ENCODE measurements at regions not wholly inside any gene's neighbourhood (a gene's known extent, or its start where the extent isn't known, plus 50 kb on each side); places are given as distances from the start of the nearest gene placed in this dataset.
"Not testable (repeated sequence)": the region's sequence is repeated elsewhere in the genome, so short reads cannot be mapped to it uniquely, and the experiment has no call there.

DNA sequence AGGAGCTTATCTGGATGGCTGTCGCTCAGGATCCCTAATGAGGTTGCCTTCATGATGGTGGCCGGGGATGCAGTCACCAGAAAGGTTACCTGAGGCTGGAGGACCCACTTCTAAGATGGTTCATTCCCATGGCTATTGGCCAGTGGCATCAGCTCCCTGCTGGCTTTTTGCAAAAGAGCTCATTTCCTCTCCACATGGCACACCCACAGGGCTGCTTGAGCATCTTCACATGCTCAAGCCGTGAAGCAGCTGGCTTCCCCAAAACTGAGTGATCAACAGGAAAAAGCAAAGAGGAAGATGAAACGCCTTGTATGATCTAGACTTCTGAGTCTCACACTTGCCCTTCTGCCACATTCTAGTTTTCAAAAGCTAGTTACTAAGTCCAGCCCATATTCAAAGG, 124.6 kb upstream of the CXADR start:
- DNase-seq (ENCODE audit: low read depth in 2 of 2), result no peak

DNA sequence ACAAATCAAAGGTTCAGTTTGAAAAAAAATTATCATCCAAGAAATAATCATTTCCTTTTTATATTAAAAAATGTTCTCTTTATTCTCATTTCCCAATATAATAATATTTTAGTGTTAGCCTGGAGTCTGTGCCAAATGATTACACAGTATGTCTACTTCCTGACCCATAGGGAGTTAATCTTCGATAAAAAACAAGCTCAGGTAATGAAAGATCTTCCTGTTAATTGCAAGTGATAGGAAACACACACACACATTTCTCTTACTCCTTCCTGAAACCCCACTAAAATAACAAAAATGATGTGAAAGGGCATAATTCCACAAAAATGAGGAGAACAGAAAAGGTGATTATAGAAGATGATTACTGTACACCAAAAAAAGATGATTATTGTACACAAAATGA, 123.5 kb upstream of the CXADR start:
- DNase-seq (ENCODE audit: low read depth in 2 of 2), result no peak

DNA sequence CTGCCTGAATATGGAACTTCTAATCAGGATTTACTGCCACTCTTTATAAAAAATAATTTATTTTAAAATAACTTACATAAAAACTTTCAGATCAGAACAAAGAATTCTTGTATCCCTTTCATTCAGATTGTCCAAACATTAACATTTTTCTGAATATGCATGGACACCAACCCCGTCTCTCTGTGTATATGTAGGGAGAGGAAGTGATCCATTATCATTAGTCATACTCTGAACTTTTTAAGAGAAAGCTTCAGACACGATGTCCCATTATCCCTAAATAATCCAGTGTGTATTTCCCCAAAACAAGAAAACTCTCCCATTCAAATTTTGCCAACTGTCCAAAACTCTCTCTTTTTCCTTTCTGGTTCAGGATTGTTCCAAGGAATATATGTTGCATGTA, 122.3 kb upstream of the CXADR start:
- DNase-seq (ENCODE audit: low read depth in 2 of 2), result no peak

DNA sequence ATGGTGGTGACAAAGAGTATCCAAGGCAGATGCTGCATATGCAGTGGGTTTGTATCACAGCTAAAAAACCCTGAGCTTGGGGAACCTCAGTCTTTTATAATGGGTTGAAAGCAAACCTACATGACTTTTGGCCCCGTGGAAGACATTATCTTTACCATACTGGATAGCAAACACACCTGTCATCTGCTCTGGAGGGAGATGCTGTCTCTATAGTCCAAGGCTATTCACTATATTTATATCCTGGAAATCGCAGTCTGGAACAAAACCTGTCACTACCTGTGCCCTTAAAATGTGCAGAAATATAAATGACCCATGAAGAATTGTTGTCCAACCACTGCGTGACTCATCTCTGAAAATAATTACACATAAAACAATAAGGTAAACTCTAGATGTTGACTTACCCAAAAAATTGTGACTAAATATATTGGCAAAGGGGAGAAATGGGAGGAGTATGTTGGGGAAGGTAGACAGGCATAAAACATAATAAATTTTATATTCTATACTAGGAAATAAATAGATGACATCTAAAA, 121.0 kb upstream of the CXADR start:
- DNase-seq (ENCODE audit: low read depth in 2 of 2), result no peak

DNA sequence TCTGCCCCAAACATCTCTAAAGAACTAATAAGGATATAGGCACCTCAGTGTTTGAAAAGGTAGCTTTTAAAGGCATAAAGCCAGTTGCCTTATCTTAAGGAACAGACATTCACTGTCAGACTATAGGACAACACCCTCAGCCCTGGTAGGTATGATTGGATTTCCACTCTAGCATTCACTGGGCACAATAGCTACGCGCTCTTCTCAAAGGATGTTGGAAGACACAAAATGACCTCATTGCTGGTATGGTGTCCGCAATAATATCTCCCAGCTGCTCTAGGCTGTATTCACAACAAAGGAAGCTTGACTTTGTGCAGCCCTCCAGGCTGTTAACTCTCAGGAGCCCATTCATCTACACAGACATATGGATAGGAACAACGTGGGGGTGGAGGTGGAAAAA, 119.4 kb upstream of the CXADR start:
- DNase-seq (ENCODE audit: low read depth in 2 of 2), result no peak

DNA sequence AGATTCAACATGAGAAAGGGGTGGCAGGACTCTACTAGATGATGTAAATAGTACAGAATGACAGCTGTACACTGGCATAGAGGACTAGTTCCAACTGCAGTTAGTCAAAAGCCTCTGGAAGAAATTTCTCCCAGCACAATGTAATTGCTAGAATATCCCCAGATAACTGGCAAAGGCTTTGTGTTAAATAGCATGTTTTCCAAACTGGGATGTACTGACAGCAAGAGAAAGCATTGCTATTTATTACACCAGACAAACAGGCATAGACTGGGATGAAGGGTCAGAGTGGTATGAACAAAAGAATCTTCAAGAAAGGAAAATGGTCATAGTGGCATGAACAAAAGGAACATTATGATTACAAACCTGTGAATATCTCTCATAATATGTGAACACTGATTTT, 115.9 kb upstream of the CXADR start:
- DNase-seq (ENCODE audit: low read depth in 2 of 2), result no peak

DNA sequence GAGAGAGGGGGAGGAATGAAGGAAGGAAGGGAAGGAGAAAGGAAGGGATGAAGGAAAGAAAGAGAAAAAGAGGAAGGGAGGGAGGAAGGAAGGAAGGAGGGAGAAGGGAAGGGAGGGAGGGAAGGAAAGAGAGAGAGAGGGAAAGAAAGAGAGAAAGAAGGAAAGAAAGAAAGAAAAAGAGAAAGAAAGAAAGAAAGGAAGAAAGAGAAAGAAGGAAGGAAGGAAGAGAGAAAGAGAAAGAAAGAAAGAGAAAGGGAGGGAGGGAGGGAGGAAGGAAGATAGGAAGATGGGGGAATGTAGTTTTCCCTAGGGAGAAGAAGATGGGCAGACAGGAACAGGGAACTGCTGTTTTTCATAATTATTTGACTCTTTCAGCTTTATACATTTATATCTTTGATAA, 115.1 kb upstream of the CXADR start:
- DNase-seq (ENCODE audit: low read depth in 2 of 2), result no peak

DNA sequence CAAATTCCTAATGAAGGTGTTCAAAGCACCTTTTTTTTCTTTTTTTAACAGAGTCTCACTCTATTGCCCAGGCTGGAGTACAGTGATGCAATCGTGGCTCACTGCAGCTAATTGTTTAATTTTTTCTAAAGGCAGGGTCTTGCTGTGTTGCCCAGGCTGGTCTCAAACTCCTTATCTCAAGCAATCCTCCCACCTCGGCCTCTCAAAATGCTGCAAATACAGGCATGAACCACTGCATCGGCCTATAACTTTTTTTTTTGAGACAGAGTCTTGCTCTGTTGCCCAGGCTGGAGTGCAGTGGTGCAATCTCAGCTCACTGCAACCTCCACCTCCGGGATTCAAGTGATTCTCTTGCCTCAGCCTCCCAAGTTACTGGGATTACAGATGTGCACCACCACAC, 113.9 kb upstream of the CXADR start:
- DNase-seq (ENCODE audit: low read depth in 2 of 2), result not testable (repeated sequence)

DNA sequence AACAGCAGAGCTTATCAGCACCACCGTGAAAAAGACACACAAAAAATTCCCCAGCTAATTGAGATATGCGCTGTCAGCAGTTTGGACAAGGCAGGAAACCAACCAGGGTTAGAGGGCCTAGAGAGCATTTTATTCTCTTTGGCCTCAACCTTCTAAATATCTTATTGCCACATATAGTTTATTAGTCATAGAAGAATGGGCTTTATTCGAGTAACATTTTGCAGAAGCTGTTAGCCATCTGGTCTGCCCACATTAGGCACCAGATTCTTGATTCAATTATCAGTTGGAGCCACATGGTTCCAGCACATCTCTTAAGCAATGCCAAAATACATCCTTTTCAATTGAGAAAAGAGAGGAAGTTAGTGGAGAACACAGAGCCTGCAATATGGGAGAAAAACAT, 109.9 kb upstream of the CXADR start:
- DNase-seq (ENCODE audit: low read depth in 2 of 2), result no peak

DNA sequence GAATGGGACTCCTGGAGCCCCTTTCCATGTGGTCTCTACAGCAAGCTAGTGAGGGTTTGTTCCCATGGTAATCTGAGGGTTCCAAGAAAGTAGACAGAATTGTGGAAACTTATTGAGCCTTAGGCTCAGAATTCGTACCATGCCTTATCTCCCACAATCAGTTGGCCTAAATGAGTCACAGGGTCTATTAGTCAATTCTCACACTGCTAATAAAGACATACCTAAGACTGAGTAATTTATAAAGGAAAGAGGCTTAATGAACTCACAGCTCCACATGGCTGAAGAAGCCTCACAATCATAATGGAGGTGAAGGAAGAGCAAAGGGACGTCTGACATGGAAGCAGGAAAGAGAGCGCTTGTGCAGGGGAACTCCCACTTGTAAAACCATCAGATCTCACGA, 106.6 kb upstream of the CXADR start:
- no peak for DNase-seq (ENCODE audit: low read depth in 2 of 2)

DNA sequence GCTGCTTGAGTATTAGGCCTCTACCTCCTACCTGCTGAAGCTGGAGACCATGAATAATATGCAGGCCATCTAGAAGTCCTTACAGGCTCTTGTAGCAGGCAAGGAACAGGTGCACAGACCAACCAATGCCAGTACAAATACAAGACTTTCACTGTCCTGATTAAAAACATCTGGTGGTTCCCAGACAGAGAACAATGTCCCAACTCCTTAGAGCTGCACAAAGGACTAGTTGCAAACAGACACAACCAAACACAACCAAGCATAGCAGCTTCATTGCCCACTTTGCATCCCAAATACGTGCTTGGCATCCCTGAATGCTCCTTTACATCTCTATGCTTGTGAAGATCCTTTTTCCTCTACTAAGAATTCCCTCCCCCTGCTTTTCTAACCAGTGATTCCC, 98.1 kb upstream of the CXADR start:
- DNase-seq (ENCODE audit: low read depth in 2 of 2), result no peak

DNA sequence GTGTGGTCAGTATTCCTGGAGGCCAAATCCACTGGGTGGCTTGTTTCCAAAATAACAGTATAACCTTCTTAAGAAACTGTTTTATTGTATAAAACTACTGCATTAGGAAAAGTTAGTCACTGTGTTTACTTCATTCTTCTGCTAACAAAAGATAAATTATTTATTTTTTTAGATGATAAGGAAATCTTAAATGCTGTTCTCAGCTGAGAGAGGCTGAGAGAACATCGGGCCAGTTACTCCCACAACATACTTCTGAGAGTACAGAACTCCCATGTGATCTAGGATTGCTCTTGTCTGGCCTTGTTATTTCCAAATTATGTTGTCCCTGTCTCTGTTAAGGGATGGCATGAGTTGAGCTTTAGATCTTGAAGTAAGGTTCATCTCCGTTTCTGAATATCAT, 96.7 kb upstream of the CXADR start:
- DNase-seq (ENCODE audit: low read depth in 2 of 2), result no peak

DNA sequence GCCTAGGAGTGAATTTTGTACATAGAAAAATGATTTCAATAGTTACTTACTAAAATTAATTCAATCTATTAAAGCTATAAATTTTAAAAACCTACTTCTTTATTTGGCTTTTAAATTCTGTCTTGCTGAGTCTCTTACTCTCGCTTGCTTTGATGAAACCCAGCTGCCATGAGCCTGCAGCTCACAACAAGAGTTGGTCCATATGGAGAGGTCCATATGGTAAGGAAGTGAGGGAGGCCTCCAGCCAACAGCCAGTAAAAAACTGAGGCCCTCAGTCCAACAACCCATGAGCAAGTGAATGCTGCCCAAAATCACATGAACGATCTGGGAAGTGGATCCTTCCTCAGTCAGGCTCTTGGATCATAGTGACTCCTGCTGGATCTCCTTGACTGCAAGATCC, 89.9 kb upstream of the CXADR start:
- no peak for DNase-seq (ENCODE audit: low read depth in 2 of 2)

DNA sequence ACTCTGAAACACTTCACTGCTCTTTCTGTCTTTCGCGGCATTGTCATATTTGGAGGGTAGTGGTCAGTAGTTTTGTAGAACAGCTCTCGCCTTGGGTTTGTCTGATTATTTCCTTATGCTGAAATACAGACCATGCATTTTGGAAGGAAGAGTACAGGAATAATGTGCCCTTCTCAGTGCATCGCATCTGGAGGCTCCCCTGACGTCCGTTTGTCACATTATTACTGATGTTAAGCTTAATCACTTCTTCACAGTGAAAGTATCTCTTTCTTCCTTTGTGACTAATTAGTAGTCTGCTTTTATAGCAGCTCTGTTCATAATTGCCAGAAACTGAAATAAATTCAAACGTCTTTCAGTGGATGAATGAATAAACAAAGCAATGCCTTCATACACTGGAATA, 85.7 kb upstream of the CXADR start:
- DNase-seq (ENCODE audit: low read depth in 2 of 2), result no peak

DNA sequence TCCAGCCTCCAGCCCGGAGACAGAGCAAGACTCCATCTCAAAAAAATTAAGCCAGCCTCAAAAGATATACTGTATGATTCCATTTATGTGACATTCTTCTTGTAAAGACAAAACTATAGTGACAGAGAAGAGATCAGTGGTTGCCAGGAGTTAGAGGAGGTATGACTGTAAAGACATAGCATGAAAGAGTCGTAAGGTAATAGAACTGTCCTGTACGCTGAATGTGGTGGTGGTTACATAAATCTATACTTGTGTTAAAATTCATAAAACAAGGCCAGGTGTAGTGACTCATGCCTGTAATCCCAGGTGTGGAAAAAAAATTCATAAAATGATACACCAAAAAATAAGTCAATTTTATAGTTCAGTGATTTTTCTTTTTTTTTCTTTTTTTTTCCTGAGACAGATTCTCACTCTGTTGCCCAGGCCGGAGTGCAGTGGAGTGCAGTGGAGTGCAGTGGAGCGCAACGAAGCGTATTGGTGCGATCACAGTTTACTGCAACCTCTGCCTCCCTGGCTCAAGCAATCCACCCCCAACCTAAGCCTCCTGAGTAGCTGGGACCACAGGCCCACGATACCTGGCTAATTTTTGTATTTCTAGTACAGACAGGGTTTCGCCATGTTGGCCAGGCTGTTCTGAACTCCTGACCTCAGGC, 84.9 kb upstream of the CXADR start:
- DNase-seq (ENCODE audit: low read depth in 2 of 2), result no peak

DNA sequence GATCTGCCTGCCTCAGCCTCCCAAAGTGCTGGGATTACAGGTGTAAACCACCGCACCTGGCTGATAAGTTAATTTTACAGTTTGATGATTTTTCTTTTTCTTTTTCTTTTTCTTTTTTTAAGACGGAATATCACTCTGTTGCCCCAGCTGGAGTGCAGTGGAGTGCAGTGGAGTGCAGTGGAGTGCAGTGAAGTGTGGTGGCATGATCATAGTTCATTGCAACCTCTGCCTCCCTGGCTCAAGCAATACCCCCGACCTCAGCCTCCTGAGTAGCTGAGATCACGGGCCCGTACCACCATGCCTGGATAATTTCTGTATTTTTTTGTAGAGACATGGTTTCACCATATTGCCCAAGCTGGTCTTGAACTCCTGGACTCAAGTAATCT, 84.4 kb upstream of the CXADR start:
- no peak for DNase-seq (ENCODE audit: low read depth in 2 of 2)

DNA sequence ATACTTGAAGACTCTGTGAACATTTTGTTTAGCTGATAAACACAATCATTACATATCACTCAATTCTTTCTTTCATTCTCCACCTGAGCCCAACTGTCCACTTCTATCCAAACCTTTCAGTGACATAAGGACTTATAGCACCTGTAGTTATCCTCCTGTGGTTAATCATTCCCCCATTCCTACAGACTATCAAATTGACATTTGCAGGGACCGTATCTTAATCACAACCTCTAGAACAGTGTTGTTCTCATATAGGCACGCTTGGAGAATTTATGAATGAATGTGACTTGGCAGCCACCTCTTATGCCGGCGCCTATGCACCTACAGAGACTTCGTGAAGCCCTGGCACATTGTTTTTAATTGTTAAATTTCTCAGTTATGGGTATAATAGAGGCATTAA, 83.9 kb upstream of the CXADR start:
- DNase-seq (ENCODE audit: low read depth in 2 of 2), result no peak

DNA sequence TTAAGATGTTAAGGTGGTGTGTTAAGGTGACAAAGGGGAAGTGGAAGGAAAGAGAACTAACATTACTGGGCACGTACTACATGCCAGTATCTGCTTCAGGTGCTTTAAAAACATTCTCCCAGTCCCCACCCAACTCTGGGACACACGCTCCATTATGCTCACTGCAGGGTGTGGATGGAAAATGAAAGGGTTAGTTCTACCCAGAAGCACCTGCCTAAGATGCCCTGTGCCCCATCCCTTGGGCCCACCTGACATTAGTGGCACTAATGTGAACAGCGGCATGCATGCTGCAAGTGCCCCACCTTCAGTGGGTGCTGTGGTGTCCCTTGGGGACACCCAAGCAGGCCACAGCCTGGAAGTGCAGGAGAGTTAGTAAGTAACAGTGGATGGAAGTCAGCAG, 82.9 kb upstream of the CXADR start:
- DNase-seq (ENCODE audit: low read depth in 2 of 2), result no peak

DNA sequence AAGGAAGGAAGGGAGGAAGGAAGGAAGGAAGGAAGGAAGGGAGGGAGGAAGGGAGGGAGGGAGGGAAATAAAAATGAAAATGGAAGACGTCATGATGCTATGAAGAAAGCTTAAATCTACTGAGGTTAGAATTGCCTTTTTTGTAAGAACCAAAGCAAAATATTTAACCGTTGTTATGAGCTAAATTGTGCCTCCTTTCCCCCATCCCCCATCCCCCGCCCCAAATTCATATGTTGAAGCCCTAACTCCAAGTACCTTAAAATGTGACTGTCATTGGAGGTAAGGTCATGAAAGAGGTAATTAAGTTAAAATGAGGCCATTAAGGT, 80.1 kb upstream of the CXADR start:
- DNase-seq (ENCODE audit: low read depth in 2 of 2), result no peak

DNA sequence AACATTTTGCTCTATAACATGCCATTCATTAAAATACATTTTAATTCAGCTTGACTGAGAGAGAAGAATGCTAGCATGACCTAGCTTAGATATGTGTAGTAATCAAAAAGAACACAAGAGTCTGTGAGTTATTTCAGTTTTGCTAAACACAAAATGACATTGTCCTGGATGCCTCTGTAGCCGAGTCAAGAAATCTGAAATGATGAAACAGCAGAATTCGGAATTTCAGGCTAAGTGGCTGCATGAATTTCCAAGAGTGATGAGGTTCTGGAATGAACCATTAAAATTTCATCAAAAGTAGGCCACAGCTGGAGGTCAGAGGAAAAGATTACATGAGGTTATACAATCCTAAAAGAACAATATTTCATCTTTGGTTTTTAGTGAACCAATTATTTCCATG, 79.1 kb upstream of the CXADR start:
- no peak for DNase-seq (ENCODE audit: low read depth in 2 of 2)

DNA sequence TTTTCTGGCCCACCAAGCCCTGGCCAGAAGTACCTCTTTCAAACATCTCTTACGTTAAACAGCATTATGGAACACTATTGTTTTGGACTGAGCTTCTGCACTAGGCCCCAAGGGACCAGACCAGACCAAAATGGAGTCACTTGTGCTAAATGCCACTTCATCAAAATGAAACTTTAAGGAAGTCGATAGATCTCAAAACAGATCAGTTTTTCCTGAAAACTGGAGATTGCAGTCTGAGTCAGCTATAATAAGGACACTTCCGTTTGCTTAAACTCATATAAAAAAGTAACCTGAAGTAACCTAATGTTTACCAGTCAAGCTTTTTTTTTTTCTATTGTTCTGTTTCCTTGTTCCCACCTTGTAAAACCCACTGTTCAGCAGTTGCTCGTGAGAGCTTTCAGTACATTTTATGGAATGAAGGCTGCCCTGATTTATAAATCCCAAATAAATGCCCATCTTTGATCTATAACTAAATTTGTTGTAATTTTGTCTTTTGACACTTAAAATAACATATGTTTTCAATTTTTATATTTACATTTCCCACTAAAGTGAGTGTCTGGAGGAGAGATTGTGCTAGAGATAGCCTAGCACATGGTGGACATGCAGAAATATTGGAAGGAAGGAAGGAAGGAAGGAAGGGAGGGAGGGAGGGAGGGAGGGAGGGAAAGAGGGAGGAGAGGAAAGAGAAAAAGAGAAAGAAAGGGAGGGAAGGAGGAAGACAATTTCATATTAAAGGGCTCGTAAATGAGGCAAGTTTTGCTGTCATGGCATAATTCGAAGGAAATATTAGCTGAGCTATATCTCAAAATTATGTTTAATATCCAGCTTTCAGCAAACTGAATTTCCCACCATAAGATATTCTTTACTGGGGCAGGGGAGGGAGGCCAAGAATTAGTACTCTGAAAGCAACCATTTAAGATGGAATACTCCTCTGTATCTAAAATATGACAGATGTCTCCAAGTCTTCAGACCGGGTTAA, 77.0 kb upstream of the CXADR start:
- DNase-seq (ENCODE audit: low read depth in 2 of 2), result no peak

DNA sequence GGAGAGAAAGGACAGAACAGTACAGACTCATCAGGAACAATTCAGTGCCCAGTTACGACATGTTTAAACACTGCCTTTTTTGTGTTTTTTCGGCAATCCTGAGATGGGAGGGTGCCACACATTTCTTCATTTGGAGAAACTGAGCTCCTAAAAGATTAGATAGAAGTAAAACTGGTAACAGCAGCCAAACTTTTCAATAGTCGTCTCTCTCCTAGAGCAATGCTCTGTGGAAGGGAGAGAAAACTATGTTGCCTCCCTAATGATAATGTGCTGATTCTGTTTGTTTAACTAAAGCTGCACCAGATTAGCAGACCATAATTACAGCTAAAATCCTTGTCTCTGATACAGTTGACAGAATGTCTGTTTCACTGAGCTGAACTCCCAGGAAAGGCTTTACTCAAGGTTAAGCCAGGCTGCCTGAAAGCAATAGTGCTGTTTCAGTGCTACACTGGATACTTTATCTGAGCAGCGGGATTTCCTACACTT, 76.2 kb upstream of the CXADR start:
- no peak for DNase-seq (ENCODE audit: low read depth in 2 of 2)

DNA sequence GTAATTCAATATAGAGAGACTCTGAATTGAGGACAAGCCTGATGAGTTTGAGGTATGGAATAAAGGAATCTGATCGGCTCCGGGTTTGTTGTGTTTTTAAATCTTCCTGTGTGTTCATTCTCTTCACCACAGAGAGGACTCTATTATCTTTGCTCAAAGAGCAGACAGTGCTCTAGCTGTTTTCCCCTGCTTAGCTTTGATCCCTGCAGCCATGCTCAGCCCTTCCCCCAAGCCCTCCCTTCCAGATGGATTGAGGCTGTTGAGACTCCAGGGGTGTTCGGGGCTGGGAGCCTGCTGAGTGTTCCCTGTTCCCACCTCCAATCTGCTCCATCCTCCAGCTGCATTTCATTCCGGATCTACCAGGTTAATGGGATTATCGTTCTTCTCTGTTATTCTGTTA, 74.2 kb upstream of the CXADR start:
- no peak for DNase-seq (ENCODE audit: low read depth in 2 of 2)

Data from fibroblast of skin of left biceps (primary cell).